UCSD-AML1 (cell line): ENCODE measurements at regions not wholly inside any gene's neighbourhood (a gene's known extent, or its start where the extent isn't known, plus 50 kb on each side); places are given as distances from the start of the nearest gene placed in this dataset.

Experiments
- DNase-seq: peaks from one replicate; lab custom pipeline; 2025; ENCODE audit not compliant: unreplicated experiment; lab: John Stamatoyannopoulos, UW

- DNase-seq: no peak
Observed at GRCh38 chrX:22325096-22325495, 52.4 kb downstream of the CBLL2 start.

GRCh38 chrX:22329783-22330182, 57.1 kb downstream of the CBLL2 start:
- no peak for DNase-seq

- no peak for DNase-seq
Observed at GRCh38 chrX:22338740-22339139, 66.0 kb downstream of the CBLL2 start.

- no peak for DNase-seq
Observed at GRCh38 chrX:22339459-22339858, 66.7 kb downstream of the CBLL2 start.

GRCh38 chrX:22340022-22340616, 67.4 kb downstream of the CBLL2 start:
- DNase-seq: no peak

- DNase-seq: no peak
Observed at GRCh38 chrX:22343192-22343591, 70.5 kb downstream of the CBLL2 start.

GRCh38 chrX:22345884-22346283, 73.2 kb downstream of the CBLL2 start:
- DNase-seq: no peak

GRCh38 chrX:22347491-22347890, 74.8 kb downstream of the CBLL2 start:
- no peak for DNase-seq

GRCh38 chrX:22349116-22349515, 76.4 kb downstream of the CBLL2 start:
- no peak for DNase-seq

GRCh38 chrX:22351076-22351475, 78.4 kb downstream of the CBLL2 start:
- no peak for DNase-seq

GRCh38 chrX:22351966-22352365, 79.3 kb downstream of the CBLL2 start:
- DNase-seq: no peak

- no peak for DNase-seq
Observed at GRCh38 chrX:22357621-22358020, 84.9 kb downstream of the CBLL2 start.

- DNase-seq: no peak
Observed at GRCh38 chrX:22360129-22360528, 87.4 kb downstream of the CBLL2 start.

- no peak for DNase-seq
Observed at GRCh38 chrX:22365460-22365859, 92.7 kb downstream of the CBLL2 start.

- no peak for DNase-seq
Observed at GRCh38 chrX:22366166-22366702, 93.5 kb downstream of the CBLL2 start.

- DNase-seq: no peak
Observed at GRCh38 chrX:22366906-22367305, 94.2 kb downstream of the CBLL2 start.

GRCh38 chrX:22373094-22373493, 100.4 kb downstream of the CBLL2 start:
- no peak for DNase-seq

GRCh38 chrX:22373766-22374165, 101.1 kb downstream of the CBLL2 start:
- no peak for DNase-seq

- no peak for DNase-seq
Observed at GRCh38 chrX:22376369-22376768, 103.7 kb downstream of the CBLL2 start.

GRCh38 chrX:22378296-22378695, 105.6 kb downstream of the CBLL2 start:
- DNase-seq: no peak

- DNase-seq: no peak
Observed at GRCh38 chrX:22383988-22384387, 111.3 kb downstream of the CBLL2 start.

- no peak for DNase-seq
Observed at GRCh38 chrX:22389556-22390179, 117.0 kb downstream of the CBLL2 start.
